ENCODE measurements at regions not wholly inside any gene's neighbourhood (a gene's known extent, or its start where the extent isn't known, plus 50 kb on each side); places are given as distances from the start of the nearest gene placed in this dataset.

- Mint-ChIP-seq H3K27me3 (ENCODE audit: low read depth) (peaks cover 10% of the 10 kb centered on the region), H3K36me3 (ENCODE audit: low read depth) (peaks cover 31% of the 10 kb centered on the region), H3K27ac (no peak overlapping the region), H3K4me1 (peaks cover under 1% of the 10 kb centered on the region), H3K4me3 (no peak overlapping the region), H3K9me3 (peaks cover 42% of the 10 kb centered on the region)
- TF ChIP-seq CTCF (IDR thresholded peaks at IDR 0.05; ENCODE audit: unreplicated experiment in 3 of 3) = no peak
Observed at GRCh38 chr18:75154997-75155396, 53.9 kb downstream of the PTGR3 start.

- Mint-ChIP-seq H3K9me3 (peaks cover 44% of the 10 kb centered on the region), H3K4me3 (no peak overlapping the region), H3K27me3 (ENCODE audit: low read depth) (peaks cover 4% of the 10 kb centered on the region), H3K27ac (no peak overlapping the region), H3K4me1 (no peaks in the 10 kb centered on the region), H3K36me3 (ENCODE audit: low read depth) (peaks cover 31% of the 10 kb centered on the region)
- no peak for TF ChIP-seq CTCF (IDR thresholded peaks at IDR 0.05; ENCODE audit: unreplicated experiment in 3 of 3)
Observed at GRCh38 chr18:75154259-75154658, 54.7 kb downstream of the PTGR3 start.

DNA sequence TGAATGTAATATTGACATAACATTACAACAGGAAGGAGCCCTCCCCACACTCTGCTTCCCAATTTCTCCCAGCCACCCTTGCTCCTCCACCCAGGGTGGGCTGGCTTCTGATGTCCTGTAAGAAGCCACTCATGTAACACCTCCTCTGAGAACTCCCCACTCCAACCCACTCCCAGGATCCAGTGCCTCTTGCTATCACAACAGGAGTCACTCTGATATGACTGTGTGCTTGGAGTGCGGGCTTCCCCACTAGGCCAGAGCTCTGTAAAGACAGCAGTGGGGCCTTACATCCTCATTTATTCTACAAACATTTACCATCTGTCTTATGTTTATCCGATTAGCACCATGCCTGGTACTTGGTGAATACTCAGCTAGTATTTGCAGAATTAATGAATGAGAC lies 65.1 kb downstream of the PTGR3 start:
- Mint-ChIP-seq H3K4me3 (no peak overlapping the region), H3K4me1 (no peaks in the 10 kb centered on the region), H3K27me3 (ENCODE audit: low read depth) (peaks cover 4% of the 10 kb centered on the region), H3K36me3 (ENCODE audit: low read depth) (peaks cover 9% of the 10 kb centered on the region), H3K9me3 (peaks cover 46% of the 10 kb centered on the region), H3K27ac (no peak overlapping the region)
- TF ChIP-seq CTCF (IDR thresholded peaks at IDR 0.05; ENCODE audit: unreplicated experiment in 3 of 3) = no peak

DNA sequence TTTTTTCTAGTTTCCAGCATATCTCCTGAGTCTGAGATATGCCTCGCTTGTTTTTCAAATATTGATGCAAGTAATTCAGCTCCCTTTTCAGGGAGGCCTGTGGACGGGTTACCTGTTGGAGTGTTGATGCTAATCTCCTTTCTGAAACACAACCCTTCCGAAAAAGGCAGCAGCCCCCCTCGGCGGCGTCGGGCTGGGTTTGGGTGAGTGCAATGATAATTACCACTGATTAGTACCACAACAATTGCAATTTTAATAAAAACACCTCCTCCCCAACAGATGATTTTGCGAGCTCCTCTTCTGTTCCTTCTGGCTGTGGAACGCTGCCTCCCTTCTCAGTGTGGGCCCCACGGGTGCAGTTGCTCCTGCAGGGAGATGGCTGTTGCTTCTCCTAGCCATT lies 66.3 kb downstream of the PTGR3 start:
- Mint-ChIP-seq H3K9me3 (peaks cover 34% of the 10 kb centered on the region), H3K4me3 (no peak overlapping the region), H3K36me3 (ENCODE audit: low read depth) (peaks cover 9% of the 10 kb centered on the region), H3K4me1 (no peaks in the 10 kb centered on the region), H3K27me3 (ENCODE audit: low read depth) (peaks cover 4% of the 10 kb centered on the region), H3K27ac (no peak overlapping the region)
- TF ChIP-seq CTCF (IDR thresholded peaks at IDR 0.05; ENCODE audit: unreplicated experiment in 3 of 3) = no peak

DNA sequence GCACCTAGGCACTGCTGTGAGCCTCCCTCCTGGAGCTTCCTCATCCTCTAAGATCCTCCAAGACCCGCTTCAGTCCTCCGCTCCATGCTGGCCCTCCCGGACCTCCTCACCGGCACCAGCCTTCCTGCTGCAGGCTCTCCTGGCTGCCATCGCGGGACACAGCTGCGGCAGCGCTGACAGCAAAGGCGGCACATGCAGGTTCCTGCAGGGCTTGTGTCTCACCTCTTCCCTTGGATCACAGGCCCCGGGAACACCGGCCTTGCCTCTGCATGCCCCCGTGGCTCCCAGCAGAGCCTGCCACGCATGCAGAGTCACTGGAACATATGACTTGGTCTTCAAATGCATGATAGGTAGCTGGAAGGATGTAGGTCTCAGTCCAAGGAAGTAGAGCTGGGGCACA lies 67.2 kb downstream of the PTGR3 start:
- Mint-ChIP-seq H3K27me3 (ENCODE audit: low read depth) (peaks cover 4% of the 10 kb centered on the region), H3K9me3 (peaks cover 25% of the 10 kb centered on the region), H3K4me3 (no peak overlapping the region), H3K27ac (no peak overlapping the region), H3K36me3 (ENCODE audit: low read depth) (peaks cover 8% of the 10 kb centered on the region), H3K4me1 (no peaks in the 10 kb centered on the region)
- TF ChIP-seq CTCF (IDR thresholded peaks at IDR 0.05; ENCODE audit: unreplicated experiment in 3 of 3) = no peak

GRCh38 chr18:75141166-75141565 lies 67.8 kb downstream of the PTGR3 start:
- Mint-ChIP-seq H3K4me3 (no peak overlapping the region), H3K9me3 (peaks cover 21% of the 10 kb centered on the region), H3K27ac (no peak overlapping the region), H3K27me3 (ENCODE audit: low read depth) (peaks cover 4% of the 10 kb centered on the region), H3K4me1 (no peaks in the 10 kb centered on the region), H3K36me3 (ENCODE audit: low read depth) (peaks cover 5% of the 10 kb centered on the region)
- TF ChIP-seq CTCF (IDR thresholded peaks at IDR 0.05; ENCODE audit: unreplicated experiment in 3 of 3) = no peak
